PFSK-1 (cell line): ENCODE measurements at regions not wholly inside any gene's neighbourhood (a gene's known extent, or its start where the extent isn't known, plus 50 kb on each side); places are given as distances from the start of the nearest gene placed in this dataset.

Experiments
- FOXP2 ChIP-seq: optimal IDR thresholded peaks from 2 replicates; pipeline ENCODE3; 2011; ENCODE audit warnings: borderline replicate concordance, control low read depth, inconsistent platforms; ENCODE audit not compliant: insufficient read depth; ENCODE audit errors: extremely low read length, extremely low read depth
- POLR2AphosphoS5 ChIP-seq: IDR thresholded peaks from 2 replicates; pipeline ENCODE4 v1.6.1; 2012; ENCODE audit warnings: low read depth, mild to moderate bottlenecking, control low read depth, low read length, moderate library complexity
- SIN3A ChIP-seq: IDR thresholded peaks from 2 replicates; pipeline ENCODE4 v1.6.1; 2012; ENCODE audit warnings: mild to moderate bottlenecking, low read length, moderate library complexity, borderline replicate concordance; ENCODE audit not compliant: insufficient read depth
- TAF1 ChIP-seq: IDR thresholded peaks from 2 replicates; pipeline ENCODE4 v1.6.1; 2012; ENCODE audit warnings: low read length, control low read depth, borderline replicate concordance; ENCODE audit not compliant: insufficient read depth
- TF ChIP-seq, protein P1 (sequence below), 2 experiments: IDR thresholded peaks; 2 replicates each; pipeline versions ENCODE4 v1.6.1 to v1.8.0; 2011 to 2012; ENCODE audit warnings: low read depth in 2 of 2, low read length in 2 of 2, control low read depth in 1 of 2, inconsistent platforms in 1 of 2, mild to moderate bottlenecking in 1 of 2, moderate library complexity in 1 of 2; ENCODE audit not compliant: insufficient read depth in 1 of 2

DNA sequence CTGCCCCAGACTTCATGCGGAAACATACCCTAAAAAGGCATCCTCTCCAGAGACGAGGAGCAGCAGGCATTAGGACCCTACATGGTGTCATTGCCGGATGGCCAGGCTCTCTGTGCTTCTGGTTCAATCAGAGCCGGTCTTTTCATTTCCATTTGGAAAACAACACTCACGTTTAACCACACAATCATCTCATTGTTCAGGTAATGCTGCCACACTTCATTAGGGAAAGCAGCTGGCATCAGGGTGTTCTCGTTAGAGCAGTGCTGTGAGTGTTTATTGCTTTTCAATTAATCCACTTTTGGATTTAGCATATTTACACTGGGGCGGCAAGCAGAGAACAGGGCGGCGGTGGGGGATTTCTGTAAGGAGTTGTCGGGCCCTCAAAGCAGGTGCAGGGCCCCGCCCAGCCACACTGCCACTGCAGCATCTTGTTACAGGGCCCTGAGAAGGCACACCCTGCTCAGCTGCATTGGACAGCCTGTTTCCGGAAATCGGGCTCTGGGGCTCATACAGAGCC, 338.6 kb downstream of the SHANK2 start:
- TF ChIP-seq, protein P1, sequence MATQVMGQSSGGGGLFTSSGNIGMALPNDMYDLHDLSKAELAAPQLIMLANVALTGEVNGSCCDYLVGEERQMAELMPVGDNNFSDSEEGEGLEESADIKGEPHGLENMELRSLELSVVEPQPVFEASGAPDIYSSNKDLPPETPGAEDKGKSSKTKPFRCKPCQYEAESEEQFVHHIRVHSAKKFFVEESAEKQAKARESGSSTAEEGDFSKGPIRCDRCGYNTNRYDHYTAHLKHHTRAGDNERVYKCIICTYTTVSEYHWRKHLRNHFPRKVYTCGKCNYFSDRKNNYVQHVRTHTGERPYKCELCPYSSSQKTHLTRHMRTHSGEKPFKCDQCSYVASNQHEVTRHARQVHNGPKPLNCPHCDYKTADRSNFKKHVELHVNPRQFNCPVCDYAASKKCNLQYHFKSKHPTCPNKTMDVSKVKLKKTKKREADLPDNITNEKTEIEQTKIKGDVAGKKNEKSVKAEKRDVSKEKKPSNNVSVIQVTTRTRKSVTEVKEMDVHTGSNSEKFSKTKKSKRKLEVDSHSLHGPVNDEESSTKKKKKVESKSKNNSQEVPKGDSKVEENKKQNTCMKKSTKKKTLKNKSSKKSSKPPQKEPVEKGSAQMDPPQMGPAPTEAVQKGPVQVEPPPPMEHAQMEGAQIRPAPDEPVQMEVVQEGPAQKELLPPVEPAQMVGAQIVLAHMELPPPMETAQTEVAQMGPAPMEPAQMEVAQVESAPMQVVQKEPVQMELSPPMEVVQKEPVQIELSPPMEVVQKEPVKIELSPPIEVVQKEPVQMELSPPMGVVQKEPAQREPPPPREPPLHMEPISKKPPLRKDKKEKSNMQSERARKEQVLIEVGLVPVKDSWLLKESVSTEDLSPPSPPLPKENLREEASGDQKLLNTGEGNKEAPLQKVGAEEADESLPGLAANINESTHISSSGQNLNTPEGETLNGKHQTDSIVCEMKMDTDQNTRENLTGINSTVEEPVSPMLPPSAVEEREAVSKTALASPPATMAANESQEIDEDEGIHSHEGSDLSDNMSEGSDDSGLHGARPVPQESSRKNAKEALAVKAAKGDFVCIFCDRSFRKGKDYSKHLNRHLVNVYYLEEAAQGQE (IDR thresholded peaks at IDR 0.05; ENCODE audit: insufficient read depth in 1 of 2, low read depth in 2 of 2, low read length in 2 of 2), result no peak
- TF ChIP-seq SIN3A, result no peak
- TF ChIP-seq POLR2AphosphoS5, result no peak
- no peak for TF ChIP-seq TAF1
- no peak for TF ChIP-seq FOXP2

DNA sequence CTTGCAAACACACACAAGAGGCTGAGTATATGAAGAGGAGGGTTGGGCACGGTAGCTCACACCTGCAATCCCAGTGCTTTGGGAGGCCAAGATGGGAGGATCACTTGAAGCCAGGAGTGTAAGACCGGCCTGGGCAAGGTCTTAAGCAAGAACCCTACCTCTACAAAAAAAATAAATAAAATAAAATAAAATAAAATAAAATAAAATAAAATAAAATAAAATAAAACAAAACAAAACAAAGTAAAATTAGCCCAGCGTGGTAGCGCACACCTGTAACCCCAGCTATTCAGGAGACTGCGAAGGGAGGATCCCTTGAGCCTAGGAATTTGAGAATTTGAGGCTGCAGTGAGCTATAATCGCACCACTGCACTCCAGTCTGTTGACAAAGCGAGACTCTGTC, 337.9 kb downstream of the SHANK2 start:
- TF ChIP-seq, protein P1 (IDR thresholded peaks at IDR 0.05; ENCODE audit: insufficient read depth in 1 of 2, low read depth in 2 of 2, low read length in 2 of 2), result no peak
- TF ChIP-seq SIN3A, result no peak
- TF ChIP-seq POLR2AphosphoS5, result no peak
- no peak for TF ChIP-seq FOXP2
- no peak for TF ChIP-seq TAF1

DNA sequence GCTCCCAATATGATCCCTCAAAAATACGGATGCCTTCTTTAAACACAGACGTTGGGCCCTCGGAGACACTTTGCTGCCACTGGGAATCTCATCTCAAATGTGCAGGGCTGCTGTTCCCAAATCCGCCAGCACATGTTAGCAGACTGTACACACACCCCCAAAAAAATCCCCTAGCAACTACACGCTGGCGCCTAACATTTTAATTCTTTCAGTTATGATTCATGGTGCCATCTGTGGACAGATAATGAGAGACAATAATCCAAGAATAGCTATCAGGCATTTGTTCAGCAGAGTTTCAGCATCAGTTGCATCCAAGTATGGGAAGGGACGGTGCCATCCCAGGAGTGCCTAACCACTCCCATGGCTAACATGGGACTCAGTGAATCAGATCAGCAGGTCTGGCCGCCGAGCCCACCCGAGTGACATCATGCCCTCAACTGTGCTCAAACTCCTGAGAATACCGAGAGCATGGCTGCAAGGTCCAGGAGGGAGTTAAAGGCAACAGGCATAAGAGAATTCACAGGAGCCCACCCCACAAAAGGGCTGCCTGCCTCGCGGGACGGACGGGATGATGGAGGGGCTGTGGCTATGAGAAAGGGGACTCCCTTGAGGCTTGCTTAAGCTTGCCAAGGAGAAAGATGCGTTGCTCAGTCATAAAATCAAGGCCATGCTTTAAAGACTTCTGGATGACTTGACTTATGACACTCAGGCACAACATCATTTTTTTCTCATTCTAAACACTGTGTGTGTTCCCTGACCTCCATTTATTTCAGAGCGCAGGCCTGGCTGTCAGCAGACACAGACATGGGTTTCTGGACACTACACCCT, 337.0 kb downstream of the SHANK2 start:
- TF ChIP-seq POLR2AphosphoS5 (no peak), TAF1 (no peak), SIN3A (no peak), FOXP2 (no peak)
- TF ChIP-seq, protein P1 (IDR thresholded peaks at IDR 0.05; ENCODE audit: insufficient read depth in 1 of 2, low read depth in 2 of 2, low read length in 2 of 2), result no peak

DNA sequence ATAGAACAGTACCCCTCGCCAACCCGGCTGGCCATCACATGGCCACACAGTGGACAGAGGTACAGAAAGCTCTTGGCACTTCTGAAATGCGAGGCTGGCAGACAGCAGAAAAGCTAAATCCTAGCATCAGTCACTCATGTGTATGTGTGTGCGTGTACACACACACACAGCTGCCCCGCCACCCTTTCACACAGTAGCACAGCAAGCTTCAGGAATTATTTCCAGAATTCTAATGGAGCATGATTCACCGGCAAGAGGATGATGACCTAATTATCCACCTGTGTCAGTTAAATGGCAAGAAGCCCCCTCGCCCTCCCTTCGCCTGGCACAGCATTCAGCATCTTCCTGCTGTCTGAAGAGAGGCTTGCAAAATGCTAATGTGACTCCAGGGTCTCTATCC, 336.0 kb downstream of the SHANK2 start:
- TF ChIP-seq, protein P1 (IDR thresholded peaks at IDR 0.05; ENCODE audit: insufficient read depth in 1 of 2, low read depth in 2 of 2, low read length in 2 of 2), result no peak
- no peak for TF ChIP-seq POLR2AphosphoS5
- no peak for TF ChIP-seq TAF1
- no peak for TF ChIP-seq SIN3A
